ENCODE measurements at regions not wholly inside any gene's neighbourhood (a gene's known extent, or its start where the extent isn't known, plus 50 kb on each side); places are given as distances from the start of the nearest gene placed in this dataset.
A peak's percentile ranks its signal among the peaks of the same experiment; 100 is the strongest.

DNA sequence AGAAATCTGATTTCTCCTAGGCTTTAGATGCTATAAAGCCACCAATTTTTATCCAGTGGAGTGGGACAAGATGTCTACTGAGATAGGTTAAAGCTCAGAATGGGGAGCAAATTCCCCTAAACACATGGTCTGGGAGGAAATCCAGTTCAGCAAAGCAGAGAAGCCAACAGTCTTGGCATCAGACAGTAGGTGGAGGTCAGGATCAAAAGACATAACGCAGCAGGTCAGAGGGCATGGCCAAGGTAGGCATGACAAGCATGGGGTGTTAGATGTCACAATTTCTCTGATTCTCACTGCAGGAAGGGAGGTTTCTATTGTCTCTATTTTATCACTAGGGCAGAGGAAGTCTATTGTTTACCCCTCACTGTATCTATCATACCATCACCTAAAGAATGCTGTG, 288.2 kb downstream of the ACTL7B start:
- H3K4me3 ChIP-seq (ENCODE audit: low read depth, low read length): no peak overlapping the region
- no peak for TF ChIP-seq CTCF (IDR thresholded peaks at IDR 0.05; ENCODE audit: borderline replicate concordance, insufficient read depth, low read depth, low read length)

DNA sequence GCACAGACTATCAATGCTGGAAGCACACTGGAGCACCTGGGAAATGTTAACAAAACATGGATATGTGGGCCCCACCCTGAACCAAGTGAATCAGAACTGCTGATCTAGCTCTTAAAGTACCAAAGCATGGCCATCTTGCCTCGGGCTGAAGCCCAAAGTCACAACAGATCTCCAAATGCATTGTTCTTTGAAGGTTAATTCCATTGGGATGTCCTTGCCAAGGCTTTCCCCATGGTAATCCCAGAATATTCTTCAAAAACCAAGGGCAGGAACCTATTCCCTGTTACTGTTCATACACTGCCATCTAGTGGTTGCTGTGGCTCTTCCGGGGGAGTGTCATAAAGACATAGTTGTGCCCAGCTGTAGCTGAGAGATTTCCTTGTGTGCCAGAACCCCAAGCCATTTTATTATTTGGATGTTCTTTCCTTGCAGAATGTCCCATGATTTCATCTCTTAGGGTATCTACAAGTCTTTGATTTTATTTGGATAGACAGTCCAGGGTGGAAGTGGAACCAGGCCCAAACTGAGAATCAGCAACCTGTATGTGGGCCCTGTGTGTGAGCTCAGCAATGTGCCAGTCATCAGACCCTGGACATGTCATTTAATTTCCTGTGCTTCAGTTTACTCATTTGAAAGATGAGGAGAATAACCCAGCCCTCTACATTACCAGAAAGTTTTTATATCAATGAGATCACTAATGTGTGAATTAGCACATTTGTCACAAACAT, 290.0 kb downstream of the ACTL7B start:
- no peak overlapping the region for H3K4me3 ChIP-seq (ENCODE audit: low read depth, low read length)
- peak; percentile 72 for TF ChIP-seq CTCF (IDR thresholded peaks at IDR 0.05; ENCODE audit: borderline replicate concordance, insufficient read depth, low read depth, low read length)

GRCh38 chr9:108562176-108562575, 293.6 kb downstream of the ACTL7B start:
- H3K4me3 ChIP-seq (ENCODE audit: low read depth, low read length): no peak overlapping the region
- no peak for TF ChIP-seq CTCF (IDR thresholded peaks at IDR 0.05; ENCODE audit: borderline replicate concordance, insufficient read depth, low read depth, low read length)

GRCh38 chr9:108559432-108559831, 296.4 kb downstream of the ACTL7B start:
- TF ChIP-seq CTCF (IDR thresholded peaks at IDR 0.05; ENCODE audit: borderline replicate concordance, insufficient read depth, low read depth, low read length): no peak
- H3K4me3 ChIP-seq (ENCODE audit: low read depth, low read length): no peak overlapping the region

DNA sequence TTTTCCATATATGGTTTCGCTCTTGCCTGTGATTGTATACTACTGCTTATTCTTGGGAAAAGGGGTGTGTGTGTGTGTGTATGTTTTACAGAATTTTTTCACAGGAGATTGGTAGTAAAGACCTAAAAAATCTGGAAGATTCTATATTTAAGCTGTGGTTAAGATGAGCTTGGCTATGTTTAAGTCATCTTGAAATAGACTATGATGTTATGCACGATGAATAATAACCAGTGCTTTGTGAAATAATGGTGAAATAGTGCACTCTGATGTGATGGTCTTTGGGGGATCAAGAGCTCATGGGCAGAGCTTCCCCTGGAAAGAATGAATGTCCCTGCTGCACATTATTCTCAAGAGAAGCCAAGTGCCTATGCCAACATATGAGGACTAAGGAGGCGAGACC, 301.0 kb downstream of the ACTL7B start:
- H3K4me3 ChIP-seq (ENCODE audit: low read depth, low read length): no peak overlapping the region
- TF ChIP-seq CTCF (IDR thresholded peaks at IDR 0.05; ENCODE audit: borderline replicate concordance, insufficient read depth, low read depth, low read length): no peak

GRCh38 chr9:108553111-108553635, 302.6 kb downstream of the ACTL7B start:
- no peak for TF ChIP-seq CTCF (IDR thresholded peaks at IDR 0.05; ENCODE audit: borderline replicate concordance, insufficient read depth, low read depth, low read length)
- H3K4me3 ChIP-seq (ENCODE audit: low read depth, low read length): no peak overlapping the region

- H3K4me3 ChIP-seq (ENCODE audit: low read depth, low read length): no peak overlapping the region
- TF ChIP-seq CTCF (IDR thresholded peaks at IDR 0.05; ENCODE audit: borderline replicate concordance, insufficient read depth, low read depth, low read length): no peak
Measured at GRCh38 chr9:108552459-108553040, 303.2 kb downstream of the ACTL7B start.

All from GM12875 (cell line).